GM18873 (cell line): ENCODE measurements at regions not wholly inside any gene's neighbourhood (a gene's known extent, or its start where the extent isn't known, plus 50 kb on each side); places are given as distances from the start of the nearest gene placed in this dataset.

ENCODE experiments used
- ATAC-seq: cut with Tn5 transposase; IDR thresholded peaks from one replicate; pipeline ENCODE4 v1.9.1; 2021; ENCODE audit warnings: mild to moderate bottlenecking, moderate library complexity, moderate number of reproducible peaks; ENCODE audit not compliant: unreplicated experiment, low FRiP score

- no peak for ATAC-seq
Observed at GRCh38 chrX:5829469-5829868, 399.2 kb downstream of the NLGN4X start.

DNA sequence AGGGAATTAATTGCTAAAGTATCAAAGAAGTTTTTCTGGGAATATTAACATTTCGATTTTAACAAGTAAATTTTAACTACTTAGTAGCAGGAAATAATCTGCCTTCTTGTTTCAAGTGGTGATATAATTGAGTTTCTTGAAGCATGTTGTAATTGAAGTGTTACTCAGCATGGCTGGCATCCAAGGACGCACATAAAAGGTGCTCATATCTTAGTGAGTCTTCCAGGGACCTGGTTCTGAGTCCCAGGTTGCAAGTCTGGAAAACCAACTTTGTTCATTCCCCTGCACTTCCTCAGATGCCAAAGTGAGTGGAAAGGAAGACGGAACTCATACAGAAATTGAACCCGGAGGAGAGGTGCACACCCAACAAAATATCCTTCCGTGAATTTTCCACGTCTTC lies 399.6 kb downstream of the NLGN4X start:
- no peak for ATAC-seq

DNA sequence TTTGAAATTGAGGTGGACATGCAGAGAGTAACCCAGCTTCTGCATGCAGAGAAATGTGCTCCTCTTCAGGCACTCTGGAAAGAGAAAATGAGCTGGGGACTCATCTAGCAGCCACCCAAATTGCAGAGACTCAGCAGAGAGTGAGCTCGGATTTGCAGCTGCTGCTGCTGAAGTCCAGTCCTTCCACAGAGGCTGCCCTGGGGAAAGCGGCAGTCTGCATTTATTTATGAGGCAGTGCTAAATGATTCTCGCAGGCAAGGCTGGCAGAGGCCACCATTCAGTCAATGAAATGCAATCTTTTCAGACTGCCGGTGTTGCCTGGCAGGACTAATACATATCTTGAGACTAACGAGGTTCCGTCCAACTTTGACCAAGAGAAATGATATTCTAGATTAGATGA lies 404.8 kb downstream of the NLGN4X start:
- no peak for ATAC-seq

DNA sequence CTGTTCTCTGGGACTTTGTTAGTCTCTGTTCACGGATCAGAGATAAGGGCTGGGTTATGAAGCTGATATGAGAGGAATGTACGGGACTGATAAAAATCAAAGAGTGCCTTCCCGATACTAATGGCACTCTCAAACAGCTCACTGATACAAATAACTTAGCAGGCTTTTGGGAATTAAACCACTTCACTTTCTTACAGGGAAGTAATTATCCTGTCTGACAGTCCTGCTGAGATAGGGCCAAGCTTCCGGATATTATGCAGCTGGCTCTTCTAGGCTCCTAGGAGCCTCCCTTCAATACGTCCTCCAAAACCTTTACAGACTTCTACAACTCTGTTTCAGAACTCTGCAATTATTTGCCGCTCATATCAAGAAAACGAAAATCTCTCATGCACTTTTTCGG lies 418.0 kb downstream of the NLGN4X start:
- no peak for ATAC-seq

DNA sequence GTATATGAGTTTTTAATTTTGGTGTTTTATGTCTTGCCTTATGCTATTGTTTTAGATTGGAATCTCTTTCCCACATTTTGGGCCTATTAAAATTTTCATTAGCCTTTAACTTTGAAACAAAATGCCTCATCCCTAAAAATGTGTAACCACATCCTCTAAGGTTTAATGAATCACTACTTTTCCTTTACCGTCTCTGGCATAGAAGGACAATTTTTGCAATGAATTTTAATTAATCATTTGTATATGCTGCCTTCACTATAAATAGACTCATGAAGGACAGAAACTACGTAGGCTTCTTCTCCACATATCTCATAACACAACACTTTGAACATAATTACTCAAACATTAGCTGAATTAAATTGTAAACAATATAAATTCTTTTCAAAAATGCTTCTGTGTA lies 421.5 kb downstream of the NLGN4X start:
- no peak for ATAC-seq

GRCh38 chrX:5802391-5802790 lies 426.3 kb downstream of the NLGN4X start:
- ATAC-seq, result no peak

GRCh38 chrX:5791721-5792120 lies 436.9 kb downstream of the NLGN4X start:
- no peak for ATAC-seq

DNA sequence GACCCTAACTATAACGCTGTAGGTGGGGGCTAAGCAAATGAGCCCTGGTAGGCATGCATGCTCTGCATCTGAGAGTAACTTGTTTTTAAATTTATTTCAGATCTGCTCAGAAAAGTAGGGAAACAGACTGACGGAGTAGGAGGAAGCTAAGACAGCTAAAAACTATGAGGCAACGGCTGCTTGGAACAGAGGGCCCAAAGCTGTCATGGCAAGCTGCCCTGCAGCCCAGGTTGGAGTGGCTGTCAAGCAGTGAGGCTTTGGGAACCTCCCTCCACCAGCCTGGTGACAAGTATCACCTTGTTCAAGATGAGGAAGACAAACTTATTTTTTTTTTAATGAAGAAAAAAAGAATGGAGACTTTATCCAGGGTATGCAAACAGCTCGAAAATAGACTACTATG lies 439.8 kb downstream of the NLGN4X start:
- ATAC-seq, result no peak

GRCh38 chrX:5780821-5781220 lies 447.8 kb downstream of the NLGN4X start:
- ATAC-seq, result no peak

- ATAC-seq, result no peak
Observed at GRCh38 chrX:5775846-5776430, 452.7 kb downstream of the NLGN4X start.

DNA sequence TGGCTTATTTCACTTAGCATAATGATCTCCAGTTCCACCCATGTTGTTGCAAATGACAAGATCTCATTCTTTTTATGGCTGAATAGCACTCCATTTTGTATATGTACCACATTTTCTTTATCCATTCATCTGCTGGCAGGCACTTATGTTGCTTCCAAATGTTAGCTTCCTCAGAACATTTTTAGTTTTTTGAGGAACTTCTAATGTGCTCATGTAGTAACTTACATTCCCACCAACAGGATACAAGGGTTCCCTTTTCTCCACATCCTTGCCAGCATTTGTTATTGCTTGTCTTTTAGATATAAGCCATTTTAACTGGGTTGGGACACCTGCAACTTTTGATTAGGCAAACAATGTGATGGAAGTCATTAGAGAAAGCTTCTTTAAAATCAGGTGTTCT lies 454.2 kb downstream of the NLGN4X start:
- no peak for ATAC-seq

DNA sequence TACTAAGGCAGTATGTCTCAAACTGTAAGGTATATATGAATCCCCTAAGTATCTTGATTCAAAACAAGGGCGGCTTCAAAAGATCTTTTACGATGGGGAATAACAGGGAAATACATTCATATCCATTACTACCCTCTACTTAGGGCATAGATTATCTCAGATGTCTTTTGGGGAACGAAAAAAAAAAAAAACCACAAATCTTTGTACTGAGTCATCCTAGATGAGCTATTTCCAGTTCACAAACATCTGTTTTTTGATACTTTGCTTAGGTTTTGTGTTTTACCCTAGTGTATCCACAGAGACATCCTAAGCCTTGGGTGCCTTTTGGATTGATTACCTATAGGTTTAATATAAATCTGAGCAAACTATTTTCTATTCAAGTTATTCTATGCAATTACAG lies 457.2 kb downstream of the NLGN4X start:
- no peak for ATAC-seq

- no peak for ATAC-seq
Observed at GRCh38 chrX:5756616-5757015, 472.1 kb downstream of the NLGN4X start.

DNA sequence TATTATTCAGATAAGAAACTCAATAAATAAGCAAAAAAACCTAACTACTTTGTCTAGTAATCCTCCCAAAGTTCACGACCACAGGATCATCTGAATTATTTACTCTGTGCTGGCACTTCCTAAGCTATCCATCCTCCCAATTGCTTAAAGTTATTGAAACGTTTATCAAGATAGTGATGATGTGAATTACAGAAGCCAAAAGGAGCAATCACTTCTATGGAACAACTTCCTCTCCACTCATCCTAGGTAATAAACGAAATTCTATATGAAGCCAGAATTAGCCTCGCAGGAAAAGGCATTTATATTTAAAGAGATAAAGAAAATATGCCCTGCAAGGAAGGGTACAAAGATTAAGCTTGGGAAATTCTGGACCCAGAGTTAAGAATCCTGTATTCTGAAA lies 475.4 kb downstream of the NLGN4X start:
- no peak for ATAC-seq

- ATAC-seq, result no peak
Observed at GRCh38 chrX:5752831-5753230, 475.8 kb downstream of the NLGN4X start.

GRCh38 chrX:5748586-5749150 lies 480.0 kb downstream of the NLGN4X start:
- no peak for ATAC-seq

GRCh38 chrX:5746231-5746630 lies 482.4 kb downstream of the NLGN4X start:
- ATAC-seq, result no peak

GRCh38 chrX:5733501-5733900 lies 495.2 kb downstream of the NLGN4X start:
- no peak for ATAC-seq

DNA sequence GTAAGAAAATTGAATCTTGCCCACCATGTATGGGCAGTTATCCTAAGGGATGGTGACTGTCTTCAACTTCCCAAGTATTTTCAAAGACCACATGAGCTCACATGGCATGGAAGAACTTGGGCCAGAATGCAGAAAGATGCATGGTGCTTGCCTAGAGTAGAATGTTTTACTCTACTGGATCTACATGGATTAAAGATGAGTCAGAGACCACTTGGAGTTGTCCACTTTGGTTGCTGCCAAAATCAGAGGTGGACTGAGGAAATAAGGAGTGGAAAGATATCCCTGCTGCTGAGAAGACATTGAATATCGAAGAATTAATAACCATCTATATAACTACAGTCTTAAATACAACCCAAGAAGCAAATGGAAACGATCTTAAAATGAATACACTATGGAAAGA lies 498.1 kb downstream of the NLGN4X start:
- ATAC-seq, result no peak

GRCh38 chrX:5726224-5726623 lies 502.4 kb downstream of the NLGN4X start:
- ATAC-seq, result no peak

- no peak for ATAC-seq
Observed at GRCh38 chrX:5724123-5724522, 504.5 kb downstream of the NLGN4X start.

GRCh38 chrX:5718651-5719050 lies 510.0 kb downstream of the NLGN4X start:
- ATAC-seq, result no peak

DNA sequence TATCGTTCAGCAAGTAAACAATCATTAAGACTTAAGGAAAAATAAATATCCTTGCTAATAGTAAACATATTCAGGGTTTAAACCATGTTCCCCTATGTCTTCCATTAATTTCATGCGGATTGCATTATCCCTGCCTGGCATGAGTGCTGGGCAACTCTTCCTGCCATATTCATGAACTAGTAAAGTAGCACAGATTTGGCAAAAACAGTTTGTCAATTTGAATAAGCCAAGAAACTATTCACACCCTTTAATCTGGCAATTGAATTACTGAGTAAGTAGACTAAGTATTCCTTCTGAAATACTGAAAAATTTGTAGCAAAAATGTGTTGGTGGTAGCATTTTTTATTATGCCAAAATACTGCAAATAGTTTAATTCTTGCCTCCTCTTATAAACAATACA lies 512.0 kb downstream of the NLGN4X start:
- no peak for ATAC-seq
